Hepatocyte (in vitro differentiated cells): ENCODE measurements at regions not wholly inside any gene's neighbourhood (a gene's known extent, or its start where the extent isn't known, plus 50 kb on each side); places are given as distances from the start of the nearest gene placed in this dataset.

Source experiments
- DNase-seq: peaks from one replicate; pipeline ENCODE4 v3.0.0-alpha.2; 2016; ENCODE audit warnings: low spot score
- H2AFZ ChIP-seq: fragments of 200-600 bp; sonication (generic); 2 replicates; pipeline ENCODE4 v1.6.0; 2016; ENCODE audit warnings: antibody characterized with exemption, mild to moderate bottlenecking
- H3K27ac ChIP-seq: fragments of 200-600 bp; sonication (generic); 2 replicates; pipeline ENCODE4 v1.5.1; 2016; ENCODE audit warnings: mild to moderate bottlenecking
- H3K27me3 ChIP-seq: fragments of 200-600 bp; sonication (generic); 2 replicates; pipeline ENCODE4 v1.6.1; 2016
- H3K36me3 ChIP-seq: fragments of 200-600 bp; sonication (generic); replicated peaks from 2 replicates; pipeline ENCODE4 v1.5.1; 2016; ENCODE audit warnings: low read depth; ENCODE audit not compliant: insufficient read depth
- H3K4me1 ChIP-seq: fragments of 200-600 bp; sonication (generic); 2 replicates; pipeline ENCODE4 v1.5.1; 2016; ENCODE audit warnings: mild to moderate bottlenecking, moderate library complexity; ENCODE audit not compliant: insufficient read depth
- H3K4me2 ChIP-seq: fragments of 200-600 bp; sonication (generic); 2 replicates; pipeline ENCODE4 v1.6.0; 2016
- H3K4me3 ChIP-seq: fragments of 200-600 bp; sonication (generic); 2 replicates; pipeline ENCODE4 v1.5.1; 2016; ENCODE audit warnings: mild to moderate bottlenecking
- H3K79me2 ChIP-seq: fragments of 200-600 bp; sonication (generic); 2 replicates; pipeline ENCODE4 v1.6.0; 2017; ENCODE audit warnings: mild to moderate bottlenecking
- H3K9me2 ChIP-seq: fragments of 200-600 bp; sonication (generic); replicated peaks from 2 replicates; pipeline ENCODE4 v1.6.0; 2017; ENCODE audit warnings: mild to moderate bottlenecking; ENCODE audit not compliant: insufficient read depth
- H3K9me3 ChIP-seq: fragments of 200-600 bp; sonication (generic); 2 replicates; pipeline ENCODE4 v1.5.1; 2016; ENCODE audit warnings: low read depth, mild to moderate bottlenecking
- H4K20me1 ChIP-seq: fragments of 200-600 bp; sonication (generic); 2 replicates; pipeline ENCODE4 v1.6.0; 2016; ENCODE audit warnings: mild to moderate bottlenecking; ENCODE audit not compliant: insufficient read depth, poor library complexity, severe bottlenecking
- CTCF ChIP-seq: fragments of 200-600 bp; sonication (generic); IDR thresholded peaks from 2 replicates; pipeline ENCODE4 v1.5.1; 2016; ENCODE audit warnings: antibody characterized with exemption, mild to moderate bottlenecking; ENCODE audit not compliant: poor library complexity
- EZH2 ChIP-seq: fragments of 200-600 bp; sonication (generic); IDR thresholded peaks from 2 replicates; pipeline ENCODE4 v1.6.1; 2016; ENCODE audit warnings: antibody characterized with exemption, mild to moderate bottlenecking, borderline replicate concordance
- EZH2phosphoT487 ChIP-seq: fragments of 200-600 bp; sonication (generic); IDR thresholded peaks from one replicate; pipeline ENCODE4 v1.6.1; 2018; ENCODE audit warnings: antibody characterized with exemption, mild to moderate bottlenecking, low read depth, moderate library complexity; ENCODE audit not compliant: unreplicated experiment, severe bottlenecking
- WGBS: methylation state at CpG from one replicate; pipeline ENCODE4 v1.1.6; 2016; ENCODE audit warnings: low lambda C conversion rate; ENCODE audit errors: missing lambda C conversion rate; 5-methylcytosine and 5-hydroxymethylcytosine counted together

- Histone ChIP-seq H3K9me2 (no peaks in the 10 kb centered on the region), H2AFZ (no peak overlapping the region), H3K79me2 (no peaks in the 10 kb centered on the region), H3K4me3 (no peak overlapping the region), H3K4me1 (no peaks in the 10 kb centered on the region), H3K4me2 (no peak overlapping the region), H3K27me3 (no peaks in the 10 kb centered on the region), H3K9me3 (no peaks in the 10 kb centered on the region), H3K36me3 (no peaks in the 10 kb centered on the region), H3K27ac (no peak overlapping the region), H4K20me1 (no peaks in the 10 kb centered on the region)
- TF ChIP-seq EZH2, result no peak
- no peak for TF ChIP-seq CTCF
- no peak for TF ChIP-seq EZH2phosphoT487
- 87% methylated on average over 7 of the region's 7 CpGs for WGBS
- no peak for DNase-seq
Observed at GRCh38 chrX:125620715-125621587, 301.3 kb downstream of the TEX13C start.

- DNase-seq, result no peak
- Histone ChIP-seq H3K36me3 (no peaks in the 10 kb centered on the region), H3K9me3 (no peaks in the 10 kb centered on the region), H3K4me3 (no peak overlapping the region), H3K4me1 (no peaks in the 10 kb centered on the region), H3K9me2 (no peaks in the 10 kb centered on the region), H2AFZ (no peak overlapping the region), H3K4me2 (no peak overlapping the region), H3K79me2 (no peaks in the 10 kb centered on the region), H4K20me1 (no peaks in the 10 kb centered on the region), H3K27me3 (no peaks in the 10 kb centered on the region), H3K27ac (no peak overlapping the region)
- TF ChIP-seq CTCF, result no peak
- no peak for TF ChIP-seq EZH2phosphoT487
- no peak for TF ChIP-seq EZH2
- WGBS, result 91% methylated on average over 4 of the region's 4 CpGs
Observed at GRCh38 chrX:125621588-125621927, 301.9 kb downstream of the TEX13C start.

GRCh38 chrX:125622899-125623298, 303.2 kb downstream of the TEX13C start:
- H2AFZ ChIP-seq, result no peak overlapping the region
- H3K36me3 ChIP-seq, result no peaks in the 10 kb centered on the region
- no peaks in the 10 kb centered on the region for H4K20me1 ChIP-seq
- no peak overlapping the region for H3K27ac ChIP-seq
- TF ChIP-seq EZH2phosphoT487 (no peak), CTCF (no peak), EZH2 (no peak)
- no peaks in the 10 kb centered on the region for H3K27me3 ChIP-seq
- WGBS, result 69% methylated on average over 2 of the region's 2 CpGs
- H3K4me1 ChIP-seq, result no peaks in the 10 kb centered on the region
- H3K4me2 ChIP-seq, result no peak overlapping the region
- no peaks in the 10 kb centered on the region for H3K79me2 ChIP-seq
- H3K9me3 ChIP-seq, result no peaks in the 10 kb centered on the region
- H3K4me3 ChIP-seq, result no peak overlapping the region
- no peaks in the 10 kb centered on the region for H3K9me2 ChIP-seq
- DNase-seq, result no peak

- H3K79me2 ChIP-seq, result no peaks in the 10 kb centered on the region
- WGBS, result 54% methylated on average over 6 of the region's 6 CpGs
- DNase-seq, result no peak
- H2AFZ ChIP-seq, result no peak overlapping the region
- H3K9me2 ChIP-seq, result no peaks in the 10 kb centered on the region
- H4K20me1 ChIP-seq, result no peaks in the 10 kb centered on the region
- no peaks in the 10 kb centered on the region for H3K36me3 ChIP-seq
- H3K4me3 ChIP-seq, result no peak overlapping the region
- no peaks in the 10 kb centered on the region for H3K9me3 ChIP-seq
- no peaks in the 10 kb centered on the region for H3K4me1 ChIP-seq
- H3K27ac ChIP-seq, result no peak overlapping the region
- no peak overlapping the region for H3K4me2 ChIP-seq
- H3K27me3 ChIP-seq, result no peaks in the 10 kb centered on the region
- TF ChIP-seq CTCF (no peak), EZH2phosphoT487 (no peak), EZH2 (no peak)
Observed at GRCh38 chrX:125627676-125628075, 308.0 kb downstream of the TEX13C start.
